Brain microvascular endothelial cell (primary cell): ENCODE measurements at regions not wholly inside any gene's neighbourhood (a gene's known extent, or its start where the extent isn't known, plus 50 kb on each side); places are given as distances from the start of the nearest gene placed in this dataset.

Experiments
- DNase-seq: peaks from one replicate; pipeline ENCODE4 v3.0.0-alpha.2; 2020
- H3K27ac ChIP-seq: fragments of 250-450 bp; sonication (Bioruptor Pico); 2 replicates; pipeline ENCODE4 v1.5.1; 2020; ENCODE audit warnings: mild to moderate bottlenecking, moderate library complexity
- H3K27me3 ChIP-seq: fragments of 250-450 bp; sonication (Bioruptor Pico); replicated peaks from 2 replicates; pipeline ENCODE4 v1.5.1; 2020; ENCODE audit warnings: mild to moderate bottlenecking
- H3K36me3 ChIP-seq: fragments of 250-450 bp; sonication (Bioruptor Pico); replicated peaks from 2 replicates; pipeline ENCODE4 v1.5.1; 2020; ENCODE audit warnings: mild to moderate bottlenecking
- H3K4me3 ChIP-seq: 2 replicates; pipeline ENCODE4 v1.5.1; 2011; ENCODE audit warnings: low read depth, mild to moderate bottlenecking, control low read depth, low read length, moderate library complexity
- in situ Hi-C: cut with HindIII; loops from 2 replicates; pipeline ENCODE4 v1.10.0; 2017; ENCODE audit warnings: low sequenced_read_pairs, low pct_ligation_motif_present
- TF ChIP-seq, protein P1 (sequence below): IDR thresholded peaks from 2 replicates; pipeline ENCODE4 v1.5.1; 2011; ENCODE audit warnings: low read depth, mild to moderate bottlenecking, moderate library complexity, low read length, control low read depth, inconsistent platforms; ENCODE audit errors: missing control alignments

DNA sequence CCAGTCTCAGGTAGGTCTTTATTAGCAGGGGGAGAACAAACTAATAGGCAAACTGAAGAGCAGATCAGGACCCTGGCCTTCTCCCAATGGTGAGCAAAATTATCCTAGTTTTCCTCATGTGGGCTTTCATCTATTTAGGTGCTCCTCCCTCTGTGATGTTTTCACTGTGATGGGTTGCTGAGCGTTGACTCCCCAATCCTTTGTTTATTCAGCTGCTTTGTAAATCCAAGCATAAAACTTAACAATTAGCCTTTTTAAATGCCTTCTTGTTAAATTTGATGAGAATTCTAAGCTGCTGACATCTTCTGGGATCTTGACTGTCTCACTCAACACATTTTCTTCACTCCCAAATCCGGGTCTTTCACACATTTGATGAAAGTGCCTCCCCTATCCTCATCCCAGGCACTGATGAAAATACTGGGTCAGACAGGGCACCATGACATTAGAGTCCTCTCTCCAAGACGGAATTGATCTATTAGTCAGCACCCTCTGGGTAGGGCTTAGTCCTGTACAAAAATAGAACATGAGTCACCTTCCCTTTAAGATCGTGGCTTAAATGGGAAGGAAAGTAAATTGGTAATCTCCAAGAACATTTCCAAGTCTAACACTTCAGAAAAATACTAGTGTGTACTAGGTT lies 199.3 kb upstream of the ISX start:
- in situ Hi-C loops = no loop called here

GRCh38 chr22:34877506-34877905 lies 188.5 kb upstream of the ISX start:
- in situ Hi-C loops = no loop called here
- Histone ChIP-seq H3K27me3 (no peaks in the 10 kb centered on the region), H3K36me3 (no peaks in the 10 kb centered on the region), H3K4me3 (no peak overlapping the region), H3K27ac (no peak overlapping the region)
- TF ChIP-seq, protein P1, sequence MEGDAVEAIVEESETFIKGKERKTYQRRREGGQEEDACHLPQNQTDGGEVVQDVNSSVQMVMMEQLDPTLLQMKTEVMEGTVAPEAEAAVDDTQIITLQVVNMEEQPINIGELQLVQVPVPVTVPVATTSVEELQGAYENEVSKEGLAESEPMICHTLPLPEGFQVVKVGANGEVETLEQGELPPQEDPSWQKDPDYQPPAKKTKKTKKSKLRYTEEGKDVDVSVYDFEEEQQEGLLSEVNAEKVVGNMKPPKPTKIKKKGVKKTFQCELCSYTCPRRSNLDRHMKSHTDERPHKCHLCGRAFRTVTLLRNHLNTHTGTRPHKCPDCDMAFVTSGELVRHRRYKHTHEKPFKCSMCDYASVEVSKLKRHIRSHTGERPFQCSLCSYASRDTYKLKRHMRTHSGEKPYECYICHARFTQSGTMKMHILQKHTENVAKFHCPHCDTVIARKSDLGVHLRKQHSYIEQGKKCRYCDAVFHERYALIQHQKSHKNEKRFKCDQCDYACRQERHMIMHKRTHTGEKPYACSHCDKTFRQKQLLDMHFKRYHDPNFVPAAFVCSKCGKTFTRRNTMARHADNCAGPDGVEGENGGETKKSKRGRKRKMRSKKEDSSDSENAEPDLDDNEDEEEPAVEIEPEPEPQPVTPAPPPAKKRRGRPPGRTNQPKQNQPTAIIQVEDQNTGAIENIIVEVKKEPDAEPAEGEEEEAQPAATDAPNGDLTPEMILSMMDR = no peak
- DNase-seq = no peak

More for the DNA sequence above, 199.3 kb upstream of the ISX start:
- DNase-seq = no peak
- Histone ChIP-seq H3K27me3 (no peaks in the 10 kb centered on the region), H3K27ac (no peak overlapping the region), H3K4me3 (no peak overlapping the region), H3K36me3 (no peaks in the 10 kb centered on the region)
- TF ChIP-seq, protein P1 = no peak

- Histone ChIP-seq H3K27me3 (no peaks in the 10 kb centered on the region), H3K27ac (no peak overlapping the region), H3K4me3 (no peak overlapping the region), H3K36me3 (no peaks in the 10 kb centered on the region)
- DNase-seq = no peak
- TF ChIP-seq, protein P1 = no peak
- in situ Hi-C loops = no loop called here
These were observed 187.8 kb upstream of the ISX start for GRCh38 chr22:34878171-34878570.

DNA sequence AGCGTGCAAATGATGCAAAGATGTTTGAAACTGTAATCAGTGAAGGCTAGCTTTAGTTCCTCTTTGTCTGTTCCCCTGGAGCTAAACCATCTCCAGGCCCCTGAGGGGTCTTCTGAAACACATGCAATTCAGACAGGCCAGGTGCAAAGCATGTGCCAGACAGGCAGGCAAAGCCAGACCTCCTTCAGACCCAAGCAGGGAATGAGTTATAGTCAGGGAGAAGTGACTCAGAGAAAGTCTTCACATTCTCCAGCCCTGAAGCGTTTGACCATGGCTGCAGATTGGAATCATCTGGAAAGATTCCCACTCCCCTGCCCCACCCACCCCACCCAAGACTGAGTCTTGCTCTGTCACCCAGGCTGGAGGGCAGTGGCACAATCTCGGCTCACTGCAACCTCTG lies 187.0 kb upstream of the ISX start:
- in situ Hi-C loops = no loop called here
- no peak overlapping the region for H3K4me3 ChIP-seq
- TF ChIP-seq, protein P1 = no peak
- H3K36me3 ChIP-seq = no peaks in the 10 kb centered on the region
- H3K27me3 ChIP-seq = no peaks in the 10 kb centered on the region
- no peak overlapping the region for H3K27ac ChIP-seq
- no peak for DNase-seq

- TF ChIP-seq, protein P1 = no peak
- DNase-seq = no peak
- no peak overlapping the region for H3K4me3 ChIP-seq
- no peak overlapping the region for H3K27ac ChIP-seq
- H3K27me3 ChIP-seq = no peaks in the 10 kb centered on the region
- no peaks in the 10 kb centered on the region for H3K36me3 ChIP-seq
- in situ Hi-C loops = no loop called here
These were observed 185.3 kb upstream of the ISX start for GRCh38 chr22:34880662-34881061.

DNA sequence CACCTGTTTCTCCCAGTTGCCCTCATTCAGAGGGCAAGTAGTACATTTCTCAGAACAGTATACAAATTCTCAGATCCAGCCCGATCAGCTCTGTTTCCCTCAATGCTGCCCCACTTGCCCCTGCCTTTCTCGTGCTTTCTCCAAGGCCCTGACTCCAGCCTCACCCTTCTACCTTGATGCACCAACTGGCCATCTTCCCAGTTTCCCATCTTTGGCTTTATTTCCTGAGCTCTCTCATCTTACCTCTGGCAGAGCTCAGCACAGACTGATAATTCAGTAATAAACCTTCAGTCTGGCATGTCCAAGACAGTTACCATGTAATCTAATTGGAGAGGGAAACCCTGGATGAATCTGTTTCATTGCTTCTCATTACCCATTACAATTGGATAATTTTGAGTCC lies 184.5 kb upstream of the ISX start:
- TF ChIP-seq, protein P1 = no peak
- in situ Hi-C loops = no loop called here
- no peak for DNase-seq
- H3K27ac ChIP-seq = no peak overlapping the region
- no peaks in the 10 kb centered on the region for H3K36me3 ChIP-seq
- H3K27me3 ChIP-seq = no peaks in the 10 kb centered on the region
- H3K4me3 ChIP-seq = no peak overlapping the region
